ENCODE measurements at regions not wholly inside any gene's neighbourhood (a gene's known extent, or its start where the extent isn't known, plus 50 kb on each side); places are given as distances from the start of the nearest gene placed in this dataset.
"Not testable (repeated sequence)": the region's sequence is repeated elsewhere in the genome, so short reads cannot be mapped to it uniquely, and the experiment has no call there.

DNA sequence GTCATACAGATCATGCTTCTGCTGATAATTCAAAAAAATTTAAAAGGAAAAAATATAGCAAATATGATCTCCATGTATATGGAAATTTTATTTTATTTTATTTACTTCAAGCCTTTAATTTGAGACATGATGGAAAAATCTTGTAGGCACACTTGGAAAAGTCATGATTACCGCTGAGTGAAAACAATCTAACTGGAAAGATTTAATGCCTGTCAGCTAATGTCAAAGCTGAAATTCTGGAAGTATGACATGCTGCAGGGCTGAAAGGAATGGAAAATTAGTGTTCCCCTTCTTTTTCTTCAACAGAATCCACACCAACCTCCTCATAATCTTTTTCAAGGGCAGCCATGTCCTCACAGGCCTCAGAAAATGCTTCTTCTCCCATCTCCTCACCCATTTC, 58.2 kb downstream of the RPRM start:
- Histone ChIP-seq H3K27me3 (ENCODE audit: control insufficient read depth, insufficient read depth, low read length) (no peaks in the 10 kb centered on the region), H3K4me3 (ENCODE audit: insufficient read depth, low read depth, low read length) (no peak overlapping the region), H3K36me3 (replicated peaks; ENCODE audit: control insufficient read depth, insufficient read depth, low read length) (no peaks in the 10 kb centered on the region)
- DNase-seq, result no peak

DNA sequence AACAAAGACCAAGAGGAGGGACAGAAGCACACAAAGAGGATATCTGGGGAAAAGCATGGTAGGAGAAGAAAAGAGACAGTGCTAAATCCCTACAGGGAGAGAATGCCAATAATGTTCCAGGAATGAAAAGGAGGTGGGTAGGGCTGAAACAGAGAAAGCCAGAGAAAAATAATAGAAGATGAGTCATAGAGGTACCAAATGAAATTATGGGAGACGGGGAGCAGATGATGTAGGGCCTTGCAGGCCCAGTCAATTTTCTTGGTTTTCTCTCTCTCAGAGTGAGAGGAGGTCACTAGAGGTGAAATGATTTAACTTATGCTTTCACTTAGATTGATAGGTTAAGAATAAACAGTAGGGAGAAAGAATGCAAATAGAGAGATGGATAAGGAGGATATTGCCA, 61.5 kb downstream of the RPRM start:
- H3K4me3 ChIP-seq (ENCODE audit: insufficient read depth, low read depth, low read length), result no peak overlapping the region
- no peak for DNase-seq
- H3K27me3 ChIP-seq (ENCODE audit: control insufficient read depth, insufficient read depth, low read length), result no peaks in the 10 kb centered on the region
- H3K36me3 ChIP-seq (replicated peaks; ENCODE audit: control insufficient read depth, insufficient read depth, low read length), result no peaks in the 10 kb centered on the region

DNA sequence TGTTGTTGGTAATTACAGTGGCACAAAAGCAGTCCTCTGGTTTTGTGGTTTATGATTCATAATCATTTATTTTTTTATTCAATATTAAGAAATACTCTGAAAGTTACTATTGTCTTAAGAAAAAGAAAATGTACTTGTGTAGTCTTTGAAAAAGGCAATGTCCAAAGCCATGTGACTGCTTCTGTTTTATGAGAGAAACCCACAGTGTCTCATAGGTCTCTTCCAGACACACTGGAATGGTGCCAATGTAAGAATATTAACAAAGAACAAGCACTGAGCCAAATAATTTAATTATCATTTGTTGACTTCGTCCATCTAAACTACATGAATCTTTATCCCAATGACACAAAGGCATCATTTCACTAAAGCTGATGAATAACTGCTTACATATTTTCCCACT, 62.5 kb downstream of the RPRM start:
- H3K36me3 ChIP-seq (replicated peaks; ENCODE audit: control insufficient read depth, insufficient read depth, low read length), result no peaks in the 10 kb centered on the region
- no peak for DNase-seq
- no peaks in the 10 kb centered on the region for H3K27me3 ChIP-seq (ENCODE audit: control insufficient read depth, insufficient read depth, low read length)
- H3K4me3 ChIP-seq (ENCODE audit: insufficient read depth, low read depth, low read length), result no peak overlapping the region

DNA sequence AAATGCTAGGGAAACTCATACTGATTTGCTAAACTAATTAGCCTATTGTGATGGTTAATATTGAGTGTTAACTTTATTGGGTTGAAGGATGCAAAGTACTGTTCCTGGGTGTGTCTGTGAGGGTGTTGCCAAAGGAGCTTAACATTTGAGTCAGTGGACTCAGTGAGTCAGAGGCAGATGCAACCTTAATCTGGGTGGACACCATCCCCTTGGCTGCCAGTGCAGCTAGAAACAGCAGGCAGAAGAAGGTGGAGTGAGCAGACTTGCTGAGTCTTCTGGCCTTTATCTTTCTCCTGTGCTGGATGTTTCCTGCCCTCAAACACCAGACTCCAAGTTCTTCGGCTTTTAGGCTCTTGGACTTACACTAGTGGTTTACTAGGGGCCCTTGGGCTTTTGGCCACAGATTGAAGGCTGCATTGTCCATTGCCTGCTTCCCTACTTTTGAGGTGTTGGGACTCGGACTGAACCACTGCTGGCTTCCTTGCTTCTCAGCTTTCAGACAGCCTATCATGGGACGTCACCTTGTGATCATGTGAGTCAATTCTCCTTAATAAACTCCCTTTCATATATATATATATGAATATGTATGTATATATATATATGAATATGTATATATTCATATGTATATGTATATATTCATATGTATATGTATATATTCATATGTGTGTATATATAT, 69.7 kb downstream of the RPRM start:
- H3K4me3 ChIP-seq (ENCODE audit: insufficient read depth, low read depth, low read length), result no peak overlapping the region
- H3K36me3 ChIP-seq (replicated peaks; ENCODE audit: control insufficient read depth, insufficient read depth, low read length), result no peaks in the 10 kb centered on the region
- no peak for DNase-seq
- no peaks in the 10 kb centered on the region for H3K27me3 ChIP-seq (ENCODE audit: control insufficient read depth, insufficient read depth, low read length)

DNA sequence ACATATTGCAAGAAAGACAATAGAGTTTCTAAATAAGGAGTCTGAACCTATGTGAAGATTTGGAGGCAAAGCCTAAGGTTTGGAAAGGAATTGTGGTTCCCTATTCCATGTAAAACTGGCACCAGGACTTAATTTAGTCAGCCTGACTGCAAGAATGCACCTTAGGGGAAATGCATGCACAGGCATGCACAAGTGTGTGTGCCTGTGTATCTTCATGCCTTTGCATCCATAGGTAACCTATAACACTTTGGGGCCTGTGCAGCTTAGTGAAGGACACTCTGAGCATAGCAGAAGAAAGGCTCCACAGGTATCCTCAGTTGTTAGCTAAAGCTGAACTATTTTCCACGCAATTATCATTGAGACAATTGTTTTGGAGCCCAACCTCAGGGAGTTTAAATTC, 73.4 kb downstream of the RPRM start:
- Histone ChIP-seq H3K27me3 (ENCODE audit: control insufficient read depth, insufficient read depth, low read length) (no peaks in the 10 kb centered on the region), H3K4me3 (ENCODE audit: insufficient read depth, low read depth, low read length) (no peak overlapping the region), H3K36me3 (replicated peaks; ENCODE audit: control insufficient read depth, insufficient read depth, low read length) (no peaks in the 10 kb centered on the region)
- no peak for DNase-seq

DNA sequence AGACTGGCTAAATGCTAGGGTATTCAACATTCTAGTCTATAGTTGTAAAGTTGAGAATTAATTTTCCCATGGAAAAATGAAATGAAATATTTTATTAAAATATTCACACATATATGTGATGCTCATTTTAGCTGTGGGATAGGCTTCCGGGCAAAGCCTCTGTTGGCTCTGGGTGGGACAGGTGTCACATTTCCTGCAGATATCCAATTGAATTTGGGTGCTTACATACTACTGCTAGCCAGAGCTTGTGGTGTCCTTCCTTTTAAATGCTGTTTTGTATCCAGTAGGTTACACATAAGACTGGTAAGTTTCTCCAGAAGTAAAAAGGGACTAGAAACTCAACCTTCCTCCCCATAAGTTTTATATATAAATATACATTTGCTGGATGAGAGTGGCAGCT, 73.8 kb downstream of the RPRM start:
- Histone ChIP-seq H3K27me3 (ENCODE audit: control insufficient read depth, insufficient read depth, low read length) (no peaks in the 10 kb centered on the region), H3K36me3 (replicated peaks; ENCODE audit: control insufficient read depth, insufficient read depth, low read length) (no peaks in the 10 kb centered on the region), H3K4me3 (ENCODE audit: insufficient read depth, low read depth, low read length) (no peak overlapping the region)
- DNase-seq, result peak; percentile 10

DNA sequence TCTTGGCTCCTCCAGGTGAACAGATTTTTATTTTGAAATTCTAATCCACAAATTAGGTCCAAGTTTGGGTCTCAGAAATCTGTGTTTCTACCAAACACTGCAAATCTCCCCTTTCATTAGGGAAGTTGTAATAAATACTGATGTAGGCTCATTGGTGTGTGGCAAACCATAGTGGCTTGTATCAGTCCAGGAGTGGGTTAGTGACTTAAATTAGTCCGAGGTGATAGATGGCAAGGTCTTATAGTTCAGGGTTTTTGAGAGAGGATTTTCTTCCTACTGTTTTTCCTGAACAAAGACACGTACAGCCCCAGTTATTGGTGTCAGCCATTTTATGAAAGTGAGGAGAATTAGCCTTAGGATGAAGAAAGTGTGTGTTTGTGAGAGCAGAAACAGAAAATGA, 74.6 kb downstream of the RPRM start:
- no peaks in the 10 kb centered on the region for H3K27me3 ChIP-seq (ENCODE audit: control insufficient read depth, insufficient read depth, low read length)
- no peaks in the 10 kb centered on the region for H3K36me3 ChIP-seq (replicated peaks; ENCODE audit: control insufficient read depth, insufficient read depth, low read length)
- peak overlapping the region; percentile 39 for H3K4me3 ChIP-seq (ENCODE audit: insufficient read depth, low read depth, low read length)
- no peak for DNase-seq

DNA sequence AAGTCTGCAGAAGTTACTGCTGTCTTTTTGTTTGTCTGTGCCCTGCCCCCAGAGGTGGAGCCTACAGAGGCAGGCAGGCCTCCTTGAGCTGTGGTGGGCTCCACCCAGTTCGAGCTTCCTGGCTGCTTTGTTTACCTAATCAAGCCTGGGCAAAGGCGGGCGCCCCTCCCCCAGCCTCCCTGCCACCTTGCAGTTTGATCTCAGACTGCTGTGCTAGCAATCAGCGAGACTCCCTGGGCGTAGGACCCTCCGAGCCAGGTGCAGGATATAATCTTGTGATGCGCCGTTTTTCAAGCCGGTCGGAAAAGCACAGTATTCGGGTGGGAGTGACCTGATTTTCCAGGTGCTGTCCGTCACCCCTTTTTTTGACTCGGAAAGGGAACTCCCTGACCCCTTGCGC, 75.2 kb downstream of the RPRM start:
- H3K4me3 ChIP-seq (ENCODE audit: insufficient read depth, low read depth, low read length), result peak overlapping the region; percentile 39
- H3K36me3 ChIP-seq (replicated peaks; ENCODE audit: control insufficient read depth, insufficient read depth, low read length); DNase-seq; H3K27me3 ChIP-seq (ENCODE audit: control insufficient read depth, insufficient read depth, low read length): not testable (repeated sequence)

DNA sequence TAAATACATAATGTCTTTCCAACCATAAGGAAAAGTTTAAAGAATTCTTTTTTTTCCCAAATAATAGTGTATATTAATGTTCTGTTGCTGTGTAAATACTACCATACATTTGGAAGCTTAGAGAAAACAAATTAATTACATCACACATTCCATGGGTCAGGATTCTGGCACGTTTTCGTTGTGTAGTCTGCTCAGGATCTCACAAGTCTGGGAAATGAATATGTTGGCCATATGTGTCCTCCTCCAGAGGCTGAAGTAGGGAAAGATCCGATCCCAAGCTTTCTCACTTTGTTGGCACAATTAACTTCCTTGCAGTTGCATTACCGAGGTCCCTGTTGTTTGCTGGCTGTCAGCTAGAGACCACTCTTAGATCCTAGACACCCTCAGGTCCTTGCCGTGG, 83.9 kb downstream of the RPRM start:
- Histone ChIP-seq H3K36me3 (replicated peaks; ENCODE audit: control insufficient read depth, insufficient read depth, low read length) (no peaks in the 10 kb centered on the region), H3K4me3 (ENCODE audit: insufficient read depth, low read depth, low read length) (no peak overlapping the region), H3K27me3 (ENCODE audit: control insufficient read depth, insufficient read depth, low read length) (no peaks in the 10 kb centered on the region)
- no peak for DNase-seq

DNA sequence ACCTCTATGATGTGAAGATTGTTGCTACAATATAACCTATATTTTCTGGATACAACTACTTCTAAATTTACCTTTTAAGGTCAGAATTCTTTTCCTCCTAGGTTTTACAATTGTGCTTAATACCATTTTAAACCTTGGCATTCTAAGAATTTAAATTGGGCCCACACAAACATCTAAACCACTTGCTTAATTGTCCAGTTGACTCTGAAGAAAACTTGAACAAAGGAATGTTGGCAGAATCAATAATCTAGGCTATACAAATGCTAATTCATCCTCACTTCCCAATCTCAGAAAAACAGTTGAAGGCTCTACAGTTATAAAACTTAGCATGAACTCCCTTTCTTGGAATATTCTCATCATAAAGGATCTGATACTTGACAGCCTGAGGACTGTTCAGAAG, 84.3 kb downstream of the RPRM start:
- no peaks in the 10 kb centered on the region for H3K36me3 ChIP-seq (replicated peaks; ENCODE audit: control insufficient read depth, insufficient read depth, low read length)
- H3K4me3 ChIP-seq (ENCODE audit: insufficient read depth, low read depth, low read length), result no peak overlapping the region
- no peaks in the 10 kb centered on the region for H3K27me3 ChIP-seq (ENCODE audit: control insufficient read depth, insufficient read depth, low read length)

DNA sequence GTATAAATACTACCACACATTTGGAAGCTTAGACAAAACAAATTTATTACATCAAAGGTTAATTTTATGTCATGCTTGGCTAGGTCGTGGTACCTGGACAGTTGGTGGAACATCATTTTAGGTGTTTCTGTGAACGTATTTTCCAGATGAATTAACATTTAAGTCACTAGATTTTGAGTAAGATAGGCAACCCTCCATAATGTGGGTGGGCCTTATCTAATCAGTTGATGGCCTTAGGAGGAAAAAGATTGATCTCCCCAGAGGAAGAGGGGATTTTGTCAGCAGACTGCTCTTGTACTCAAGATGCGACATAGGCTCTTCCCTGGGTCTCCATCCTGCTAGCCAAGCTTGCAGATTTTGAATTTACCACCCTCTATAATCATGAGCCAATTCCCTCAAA, 85.0 kb downstream of the RPRM start:
- Histone ChIP-seq H3K4me3 (ENCODE audit: insufficient read depth, low read depth, low read length) (no peak overlapping the region), H3K27me3 (ENCODE audit: control insufficient read depth, insufficient read depth, low read length) (no peaks in the 10 kb centered on the region), H3K36me3 (replicated peaks; ENCODE audit: control insufficient read depth, insufficient read depth, low read length) (no peaks in the 10 kb centered on the region)
- DNase-seq, result no peak

More for the DNA sequence above, 84.3 kb downstream of the RPRM start:
- DNase-seq, result no peak

DNA sequence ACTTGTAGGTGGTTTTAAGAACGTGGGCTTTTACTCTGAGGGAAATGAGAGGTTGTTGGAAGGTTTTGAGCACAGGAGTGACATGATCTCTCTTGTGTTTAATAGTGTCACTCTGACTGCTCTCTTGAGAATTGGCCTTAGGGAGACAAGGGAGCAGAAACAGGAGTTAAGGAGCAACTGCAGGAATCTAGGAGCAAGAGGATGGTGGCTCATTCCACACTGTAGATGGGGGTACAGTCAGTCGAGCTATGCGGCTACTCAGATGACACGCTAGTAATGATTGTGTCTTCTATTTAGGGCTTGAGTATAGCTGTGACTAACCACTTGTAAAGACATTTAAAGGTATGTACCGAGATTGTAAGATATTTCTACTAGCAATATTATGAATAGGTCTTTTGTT, 87.4 kb downstream of the RPRM start:
- H3K4me3 ChIP-seq (ENCODE audit: insufficient read depth, low read depth, low read length), result no peak overlapping the region
- no peak for DNase-seq
- no peaks in the 10 kb centered on the region for H3K36me3 ChIP-seq (replicated peaks; ENCODE audit: control insufficient read depth, insufficient read depth, low read length)
- H3K27me3 ChIP-seq (ENCODE audit: control insufficient read depth, insufficient read depth, low read length), result no peaks in the 10 kb centered on the region

DNA sequence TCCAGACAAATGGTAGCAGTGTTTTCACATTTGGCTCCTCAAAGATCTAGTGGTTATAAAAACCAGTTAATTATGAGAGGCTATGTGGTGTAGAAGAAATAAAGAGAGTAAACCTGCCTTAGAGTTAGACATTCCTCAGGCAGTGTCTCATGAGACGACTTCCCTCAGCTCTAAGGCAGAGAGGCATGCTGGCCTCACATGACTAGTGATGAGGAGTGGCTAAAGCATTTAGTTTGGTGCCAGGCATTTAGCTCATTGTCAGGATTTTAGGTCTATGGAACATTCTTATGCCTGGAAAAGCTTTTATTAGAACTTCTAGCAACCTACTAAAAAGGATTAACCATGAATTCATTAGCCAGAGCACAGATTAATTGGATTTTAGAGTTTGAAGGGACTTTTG, 90.3 kb downstream of the RPRM start:
- no peaks in the 10 kb centered on the region for H3K36me3 ChIP-seq (replicated peaks; ENCODE audit: control insufficient read depth, insufficient read depth, low read length)
- no peaks in the 10 kb centered on the region for H3K27me3 ChIP-seq (ENCODE audit: control insufficient read depth, insufficient read depth, low read length)
- no peak for DNase-seq
- H3K4me3 ChIP-seq (ENCODE audit: insufficient read depth, low read depth, low read length), result no peak overlapping the region

DNA sequence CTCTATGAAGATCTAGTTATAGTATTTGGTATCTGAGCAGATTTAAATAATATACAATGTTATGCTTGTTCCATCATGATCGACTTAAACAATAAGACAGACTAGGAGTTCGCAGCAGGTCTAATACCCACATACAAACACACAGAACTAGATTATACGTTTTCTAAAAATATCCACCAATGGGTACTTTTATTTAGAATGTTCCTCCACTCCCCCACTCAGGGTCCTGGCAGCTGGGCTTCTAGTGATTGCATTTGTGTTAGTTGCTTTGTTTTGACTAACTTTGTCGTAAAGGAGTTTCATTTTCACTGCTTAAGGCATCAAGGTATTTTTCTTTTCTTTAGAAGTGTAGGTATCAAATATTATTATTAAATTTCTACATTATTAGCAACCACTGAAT, 91.4 kb downstream of the RPRM start:
- Histone ChIP-seq H3K27me3 (ENCODE audit: control insufficient read depth, insufficient read depth, low read length) (no peaks in the 10 kb centered on the region), H3K36me3 (replicated peaks; ENCODE audit: control insufficient read depth, insufficient read depth, low read length) (no peaks in the 10 kb centered on the region), H3K4me3 (ENCODE audit: insufficient read depth, low read depth, low read length) (no peak overlapping the region)
- no peak for DNase-seq

DNA sequence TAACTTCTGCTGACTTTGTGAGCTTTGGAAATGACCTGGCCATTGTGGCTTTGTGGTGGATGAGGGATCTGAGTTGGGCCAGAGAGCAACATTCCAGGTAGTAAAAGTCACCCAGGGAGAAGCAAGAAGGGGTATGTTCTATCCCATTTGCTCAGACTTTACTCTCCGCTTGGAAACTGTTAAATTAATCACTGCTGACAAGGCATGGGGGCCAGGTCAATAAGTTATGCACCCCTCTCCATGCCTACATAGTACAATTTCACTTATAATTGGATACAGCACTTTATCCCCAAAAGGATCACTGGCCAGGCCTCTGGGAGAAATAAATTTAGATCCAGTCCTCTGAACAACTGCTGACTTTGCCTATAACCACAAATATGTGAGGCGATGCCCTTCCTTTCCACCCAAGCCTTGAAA, 92.1 kb downstream of the RPRM start:
- no peaks in the 10 kb centered on the region for H3K36me3 ChIP-seq (replicated peaks; ENCODE audit: control insufficient read depth, insufficient read depth, low read length)
- DNase-seq, result no peak
- H3K27me3 ChIP-seq (ENCODE audit: control insufficient read depth, insufficient read depth, low read length), result no peaks in the 10 kb centered on the region
- H3K4me3 ChIP-seq (ENCODE audit: insufficient read depth, low read depth, low read length), result no peak overlapping the region
